OCI-LY7 (cell line): ENCODE measurements at regions not wholly inside any gene's neighbourhood (a gene's known extent, or its start where the extent isn't known, plus 50 kb on each side); places are given as distances from the start of the nearest gene placed in this dataset.

ENCODE experiments used
- EZH2phosphoT487 ChIP-seq: fragments of 200-600 bp; sonication (generic); IDR thresholded peaks from 2 replicates; pipeline ENCODE4 v1.6.1; 2018; ENCODE audit warnings: low read depth, borderline replicate concordance, mild to moderate bottlenecking, mixed run types, antibody characterized with exemption, low read length, moderate library complexity, mixed read lengths
- TF ChIP-seq, protein P1 (sequence below): fragments of 200-600 bp; sonication (generic); conservative IDR thresholded peaks from 2 replicates; pipeline ENCODE4 v1.5.1; 2014; ENCODE audit warnings: mild to moderate bottlenecking, antibody characterized with exemption, low read length, moderate library complexity, mixed read lengths

GRCh38 chr12:74449872-74450271 is 87.8 kb upstream of the ATXN7L3B start:
- TF ChIP-seq, protein P1, sequence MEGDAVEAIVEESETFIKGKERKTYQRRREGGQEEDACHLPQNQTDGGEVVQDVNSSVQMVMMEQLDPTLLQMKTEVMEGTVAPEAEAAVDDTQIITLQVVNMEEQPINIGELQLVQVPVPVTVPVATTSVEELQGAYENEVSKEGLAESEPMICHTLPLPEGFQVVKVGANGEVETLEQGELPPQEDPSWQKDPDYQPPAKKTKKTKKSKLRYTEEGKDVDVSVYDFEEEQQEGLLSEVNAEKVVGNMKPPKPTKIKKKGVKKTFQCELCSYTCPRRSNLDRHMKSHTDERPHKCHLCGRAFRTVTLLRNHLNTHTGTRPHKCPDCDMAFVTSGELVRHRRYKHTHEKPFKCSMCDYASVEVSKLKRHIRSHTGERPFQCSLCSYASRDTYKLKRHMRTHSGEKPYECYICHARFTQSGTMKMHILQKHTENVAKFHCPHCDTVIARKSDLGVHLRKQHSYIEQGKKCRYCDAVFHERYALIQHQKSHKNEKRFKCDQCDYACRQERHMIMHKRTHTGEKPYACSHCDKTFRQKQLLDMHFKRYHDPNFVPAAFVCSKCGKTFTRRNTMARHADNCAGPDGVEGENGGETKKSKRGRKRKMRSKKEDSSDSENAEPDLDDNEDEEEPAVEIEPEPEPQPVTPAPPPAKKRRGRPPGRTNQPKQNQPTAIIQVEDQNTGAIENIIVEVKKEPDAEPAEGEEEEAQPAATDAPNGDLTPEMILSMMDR = no peak
- TF ChIP-seq EZH2phosphoT487 = no peak
